NCI-H82 treated with DMSO at 0.1 percent for 48 hours (cell line): ENCODE measurements at regions not wholly inside any gene's neighbourhood (a gene's known extent, or its start where the extent isn't known, plus 50 kb on each side); places are given as distances from the start of the nearest gene placed in this dataset.

Source experiments
- DNase-seq: peaks from one replicate; lab custom pipeline; 2025; ENCODE audit not compliant: unreplicated experiment; lab: John Stamatoyannopoulos, UW

DNA sequence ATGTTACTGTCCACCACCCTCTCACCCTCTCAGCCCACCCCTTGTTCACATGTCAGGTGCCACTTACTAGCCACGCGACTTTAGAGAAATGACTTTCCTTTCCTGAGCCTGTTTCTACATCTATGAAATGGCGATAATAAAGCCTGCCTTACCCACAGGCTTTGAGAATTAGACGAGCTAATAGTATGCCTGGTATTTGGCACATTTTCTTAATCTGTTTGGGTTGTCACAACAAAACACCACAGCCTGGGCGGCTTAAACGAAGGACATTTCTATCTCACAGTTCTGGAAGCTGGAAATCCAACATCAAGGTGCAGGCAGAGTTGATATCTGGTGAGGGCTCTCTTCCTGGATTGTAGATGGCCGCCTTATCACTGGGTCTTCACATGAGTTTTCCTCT is 273.9 kb upstream of the FMN2 start:
- no peak for DNase-seq

DNA sequence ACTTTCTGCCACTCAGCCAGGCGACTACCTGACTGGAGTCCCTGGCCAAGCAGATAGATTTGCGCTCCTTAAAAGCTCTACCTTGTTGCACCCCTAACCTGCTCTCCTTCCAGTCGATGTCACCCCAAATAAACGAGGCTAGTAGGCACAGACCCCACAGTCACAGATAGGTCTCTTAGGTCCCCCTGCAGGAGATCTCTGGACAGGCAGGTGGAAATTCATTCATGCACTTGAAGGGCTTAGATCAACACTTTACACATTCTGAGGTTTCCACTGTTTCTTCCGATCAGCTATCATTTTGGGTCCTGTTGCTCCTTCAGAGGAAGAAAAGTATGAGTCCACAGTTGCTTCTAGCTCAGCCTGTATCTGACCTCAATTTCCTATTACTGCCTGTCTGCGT is 272.6 kb upstream of the FMN2 start:
- DNase-seq: no peak

DNA sequence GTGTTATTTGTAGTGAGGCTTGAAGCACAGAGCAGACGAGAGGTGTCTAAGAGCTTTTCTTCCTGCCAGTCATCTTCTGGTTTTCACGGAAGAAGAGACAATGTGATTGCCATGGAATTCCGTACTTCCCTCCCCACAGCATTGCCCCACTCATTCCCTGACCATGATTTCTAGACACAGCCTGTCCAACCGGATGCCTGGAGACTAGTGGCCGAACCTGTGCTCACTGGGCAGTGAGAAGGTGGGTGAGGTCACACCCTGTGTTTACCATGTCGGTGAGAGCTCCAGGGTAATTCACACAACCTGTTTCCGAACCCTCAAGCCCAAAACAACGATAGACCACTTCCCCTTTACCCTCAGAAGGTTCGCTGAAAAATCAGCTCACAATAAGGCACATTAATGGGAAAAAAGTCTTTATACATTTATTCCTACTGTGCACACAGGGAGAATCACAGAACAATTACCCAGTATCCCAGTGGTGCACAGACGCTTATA is 271.9 kb upstream of the FMN2 start:
- no peak for DNase-seq

DNA sequence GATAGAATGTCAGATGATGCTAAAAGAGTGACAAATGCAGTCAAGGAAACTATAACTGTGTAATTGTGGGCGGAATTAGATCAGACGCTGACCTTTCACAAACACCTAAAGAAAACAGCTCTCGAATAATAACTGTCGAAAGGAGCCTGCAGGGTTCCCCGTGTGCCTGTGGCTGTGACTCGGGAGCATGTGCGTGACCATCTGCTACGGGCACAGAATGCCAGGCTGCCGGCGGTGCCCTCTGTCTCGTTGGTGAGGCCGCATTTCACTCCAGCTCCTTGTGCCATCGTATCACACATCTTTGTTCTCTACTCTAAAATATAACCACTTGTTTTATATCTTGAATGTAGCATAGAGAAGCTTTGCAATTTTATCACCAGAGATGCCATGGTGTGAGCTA is 267.8 kb upstream of the FMN2 start:
- no peak for DNase-seq

DNA sequence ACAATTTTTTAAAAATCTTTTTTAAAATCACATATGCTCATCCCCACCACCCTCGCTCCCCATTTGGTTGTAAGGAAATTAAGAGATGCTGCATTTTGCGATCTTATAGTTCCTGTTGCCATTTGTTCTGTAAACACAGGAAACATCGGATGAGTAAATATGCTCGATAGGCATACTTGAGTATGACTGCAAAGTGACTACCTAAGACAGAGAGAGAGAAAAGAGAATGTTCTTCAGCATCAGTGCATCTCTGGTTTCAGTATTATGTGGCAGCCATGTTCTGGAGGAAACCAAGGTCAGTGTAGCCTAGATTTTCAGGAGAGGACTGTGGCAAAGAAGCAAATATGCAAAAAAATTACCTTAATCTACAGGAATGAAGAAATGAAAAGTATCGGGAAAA is 265.5 kb upstream of the FMN2 start:
- DNase-seq: no peak

DNA sequence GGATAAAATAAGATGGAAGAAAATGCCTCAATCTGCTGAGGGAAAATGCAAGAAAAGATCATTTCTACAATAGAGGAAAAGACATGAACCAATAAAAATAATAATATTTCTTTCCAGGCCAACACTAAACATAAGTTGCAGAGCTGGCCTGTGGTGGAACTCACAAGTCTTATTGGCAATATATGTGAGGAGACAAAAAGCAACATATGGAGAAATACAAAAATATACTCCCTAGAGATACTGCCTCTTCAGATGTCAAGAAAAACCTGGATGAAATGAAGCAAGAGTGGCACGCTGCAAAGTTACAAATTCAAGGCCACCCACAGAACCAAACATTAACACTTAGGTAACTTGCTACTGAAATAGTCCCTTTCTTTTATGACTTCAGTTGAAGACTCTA is 264.9 kb upstream of the FMN2 start:
- DNase-seq: no peak

DNA sequence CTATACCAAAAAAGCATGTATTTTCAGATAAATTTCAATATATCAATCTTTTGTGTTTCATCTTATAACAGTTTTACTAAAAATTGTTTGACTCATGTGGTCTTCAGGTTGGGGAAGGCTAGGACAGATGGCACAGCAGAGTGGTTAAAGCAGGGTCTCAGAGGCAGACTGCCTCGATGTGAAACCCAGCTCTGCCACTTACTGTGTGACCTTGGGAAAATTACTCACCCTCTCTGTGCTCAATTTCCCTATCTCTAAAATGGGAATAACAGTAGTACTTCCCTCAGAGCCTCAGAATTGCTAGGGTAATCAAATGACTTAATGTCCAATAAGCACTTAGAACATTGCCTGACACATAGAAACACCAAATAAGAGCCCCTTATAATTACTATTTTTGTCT is 262.1 kb upstream of the FMN2 start:
- no peak for DNase-seq

DNA sequence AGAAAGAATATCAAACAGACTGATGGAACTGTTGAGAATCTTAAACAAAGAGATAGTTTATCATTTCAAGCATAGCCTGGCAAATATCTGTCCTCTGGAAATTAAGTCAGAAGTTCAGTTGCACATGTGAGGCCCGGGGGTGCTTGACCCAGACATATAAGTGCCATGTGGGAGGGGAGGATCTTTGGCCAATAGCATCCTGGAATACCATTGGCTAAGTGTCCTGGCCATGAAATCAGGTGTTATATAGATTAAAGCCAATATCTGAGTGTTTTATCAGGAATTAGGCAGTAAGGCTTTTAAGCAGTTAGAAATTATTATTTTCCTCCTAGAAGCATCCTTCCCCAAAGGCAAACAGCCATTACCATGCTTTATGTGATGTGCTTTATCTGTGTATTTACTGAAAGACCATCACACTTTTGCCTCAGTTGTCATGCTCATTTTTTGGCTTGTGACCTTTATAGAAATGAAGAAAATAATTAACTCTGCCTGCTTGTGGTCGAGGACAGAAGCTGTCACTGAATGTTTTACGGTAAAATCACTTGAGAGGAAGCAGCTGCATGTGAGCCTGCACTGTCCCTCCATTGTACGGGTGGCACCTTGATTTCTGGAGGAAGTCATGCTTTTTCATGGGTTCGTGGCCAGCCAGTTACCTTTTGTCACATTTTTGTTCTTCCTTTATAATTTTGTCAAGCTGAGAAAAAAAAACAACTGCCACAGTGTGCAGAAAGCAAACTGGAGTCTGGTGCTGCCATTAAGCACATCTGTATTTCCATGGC is 259.9 kb upstream of the FMN2 start:
- DNase-seq: no peak

DNA sequence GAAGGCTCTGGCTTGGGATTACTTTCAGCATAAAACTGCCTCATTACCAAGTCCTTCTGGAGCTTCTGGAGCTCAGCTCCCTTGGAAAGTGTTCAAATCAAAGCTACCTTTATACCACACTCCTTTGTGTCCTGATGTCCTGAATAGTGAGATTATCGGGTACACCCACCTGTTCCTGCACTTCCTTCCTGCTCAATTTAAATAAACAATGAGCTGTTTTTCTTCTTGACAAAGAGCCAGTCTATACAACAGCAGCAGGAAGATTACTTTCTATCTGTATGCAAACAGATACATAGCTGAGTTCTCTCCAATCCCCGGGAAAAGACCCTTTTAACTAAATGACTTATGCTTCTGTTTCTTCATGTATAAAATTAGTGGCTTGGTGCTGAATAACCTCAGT is 258.0 kb upstream of the FMN2 start:
- DNase-seq: no peak

DNA sequence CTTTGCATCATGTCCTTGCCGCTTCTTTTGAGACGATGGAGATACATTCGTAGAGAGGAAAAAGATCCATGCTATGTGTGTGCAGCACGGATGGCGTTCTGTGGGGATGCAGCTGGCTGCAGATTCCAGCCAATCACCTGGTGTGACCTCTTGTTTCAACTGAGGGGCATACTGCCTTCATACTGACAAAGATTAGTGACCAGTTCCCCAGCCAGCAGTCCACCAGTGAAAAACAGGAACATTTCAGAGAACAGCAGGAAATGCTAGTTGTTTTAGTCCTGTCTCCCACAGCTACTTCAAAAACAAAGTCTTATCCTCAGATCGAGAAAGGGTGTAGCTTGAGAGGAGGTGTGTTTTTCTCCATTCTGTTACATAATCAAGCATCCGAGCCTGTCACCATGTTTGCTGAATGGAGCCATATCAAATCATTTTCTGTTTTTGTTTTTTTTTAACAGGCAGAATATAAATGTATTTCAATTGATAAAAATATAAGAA is 255.7 kb upstream of the FMN2 start:
- DNase-seq: no peak

DNA sequence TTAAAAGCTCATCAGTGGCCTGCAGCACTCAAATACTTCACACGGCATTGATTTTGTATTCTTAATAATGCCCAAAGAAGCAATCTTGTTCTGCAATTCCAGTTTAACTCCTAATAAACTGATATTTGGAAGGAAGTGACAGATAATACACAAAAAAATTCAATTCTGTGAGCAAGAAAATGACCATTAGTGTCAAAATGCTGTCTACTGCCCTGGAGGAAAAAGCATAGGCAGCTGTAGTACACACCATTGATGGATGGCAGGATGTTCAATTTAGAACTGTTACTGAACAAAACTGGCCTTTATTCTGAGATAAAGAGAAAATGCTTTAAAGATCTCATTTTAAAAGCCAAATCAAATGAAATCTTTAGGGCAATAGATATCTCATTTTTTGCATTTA is 251.3 kb upstream of the FMN2 start:
- no peak for DNase-seq

DNA sequence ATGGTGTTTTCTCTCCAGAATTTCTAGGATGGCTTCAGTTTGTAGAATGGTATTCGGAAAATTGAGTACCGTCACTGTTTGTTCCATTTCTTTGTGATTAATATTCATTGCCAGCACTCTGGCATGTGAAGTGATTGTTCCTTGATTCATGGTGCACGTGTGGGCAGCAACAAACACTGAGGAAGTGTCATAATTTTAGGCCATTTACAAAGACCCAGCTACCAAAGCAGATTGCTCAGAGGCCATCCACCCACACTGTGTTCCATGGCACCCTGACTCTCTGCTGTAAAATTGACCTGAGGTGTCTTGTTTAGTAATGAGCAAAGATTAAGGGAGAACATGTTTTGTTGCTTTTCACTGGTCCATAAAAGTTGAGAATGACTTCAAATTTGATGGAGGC is 250.9 kb upstream of the FMN2 start:
- no peak for DNase-seq

DNA sequence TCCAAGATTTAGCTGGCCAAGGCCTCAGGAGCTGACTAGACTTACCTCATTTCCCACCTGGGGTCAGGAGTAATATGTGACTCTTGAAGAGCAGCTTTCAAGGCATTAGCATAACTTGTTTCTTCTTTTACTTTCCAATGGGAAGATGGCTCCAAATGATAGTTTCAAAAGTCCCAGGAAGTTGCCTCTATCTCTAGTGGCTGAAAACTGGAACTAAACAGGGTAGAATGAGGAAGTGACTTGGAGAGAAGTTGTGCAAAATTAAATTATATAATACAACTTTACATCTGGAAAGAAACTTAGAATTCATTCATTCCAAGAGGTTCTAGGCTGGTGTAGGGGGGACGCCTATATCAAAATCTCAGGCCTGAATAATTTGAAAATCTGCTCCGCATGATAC is 250.1 kb upstream of the FMN2 start:
- no peak for DNase-seq

DNA sequence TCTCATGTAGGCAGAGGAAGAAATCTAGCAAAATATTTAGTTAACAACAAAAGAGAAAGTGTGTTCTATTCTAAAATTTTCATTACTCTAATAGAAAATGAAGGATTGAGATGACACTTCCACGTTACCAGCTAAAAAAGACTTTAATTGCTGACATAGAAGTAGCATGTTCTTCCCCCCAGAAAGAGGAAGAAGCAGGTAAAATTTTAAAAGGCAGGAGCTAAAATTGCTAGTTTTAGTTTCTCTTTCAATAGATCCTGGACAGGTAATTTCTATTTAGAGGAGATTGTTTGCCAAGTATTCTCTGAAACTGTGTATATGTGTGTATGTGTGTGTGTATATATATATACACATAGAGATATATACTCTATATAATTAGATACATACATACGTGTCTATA is 248.1 kb upstream of the FMN2 start:
- DNase-seq: no peak

DNA sequence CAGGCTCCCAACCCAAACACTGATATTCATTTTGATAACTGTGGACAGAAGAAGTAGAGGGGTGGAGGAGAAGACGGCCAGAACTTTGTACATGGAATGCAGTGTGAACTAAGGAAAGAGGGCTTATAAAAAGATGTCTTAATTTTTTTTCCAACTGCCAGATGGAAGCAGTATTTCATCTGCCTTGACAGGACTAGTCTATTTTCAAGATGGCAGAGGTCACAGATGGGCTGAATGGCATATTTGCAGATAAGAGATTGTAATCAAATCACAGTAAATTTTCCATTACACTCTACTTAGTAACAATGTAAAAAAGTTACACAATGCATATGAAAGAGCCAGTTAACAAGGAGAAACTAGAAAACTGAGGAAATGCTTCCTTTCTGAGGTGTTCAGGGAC is 246.8 kb upstream of the FMN2 start:
- DNase-seq: no peak

DNA sequence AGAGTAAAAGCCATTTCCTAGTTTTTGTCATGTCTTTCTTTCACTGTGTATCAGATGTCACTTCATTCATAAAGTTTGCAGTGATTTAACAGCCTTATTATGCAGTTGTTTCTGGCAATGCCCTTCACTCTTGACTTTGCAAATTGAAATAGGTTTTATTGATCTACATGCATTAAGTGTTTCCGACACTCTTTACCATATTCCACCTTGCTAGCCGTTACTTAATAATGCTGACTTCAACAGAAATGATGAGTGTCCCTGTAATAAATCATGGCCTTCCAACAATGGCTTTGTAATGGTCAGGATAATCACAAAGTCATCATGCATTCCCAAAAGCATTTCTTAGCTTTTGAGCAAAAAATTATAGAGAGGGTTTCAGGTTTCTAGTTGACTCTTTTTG is 236.8 kb upstream of the FMN2 start:
- DNase-seq: no peak

DNA sequence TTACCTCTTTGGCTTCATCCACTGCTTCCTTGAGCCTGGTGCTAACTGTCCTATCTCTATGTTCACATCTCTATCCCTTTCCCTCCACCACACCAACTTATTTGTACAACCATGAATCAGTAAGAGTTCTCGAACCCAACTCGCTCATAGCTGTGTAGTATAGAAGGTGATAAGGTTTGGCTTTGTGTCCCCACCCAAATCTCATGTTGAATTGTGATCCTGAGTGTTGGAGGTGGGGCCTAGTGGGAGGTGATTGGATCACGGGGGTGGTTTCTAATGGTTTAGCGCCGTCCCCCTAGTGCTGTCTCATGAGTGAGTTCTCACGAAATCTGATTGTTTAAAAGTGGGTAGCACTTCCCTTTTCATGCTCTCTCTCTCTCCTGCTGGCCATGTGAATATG is 235.6 kb upstream of the FMN2 start:
- DNase-seq: no peak

DNA sequence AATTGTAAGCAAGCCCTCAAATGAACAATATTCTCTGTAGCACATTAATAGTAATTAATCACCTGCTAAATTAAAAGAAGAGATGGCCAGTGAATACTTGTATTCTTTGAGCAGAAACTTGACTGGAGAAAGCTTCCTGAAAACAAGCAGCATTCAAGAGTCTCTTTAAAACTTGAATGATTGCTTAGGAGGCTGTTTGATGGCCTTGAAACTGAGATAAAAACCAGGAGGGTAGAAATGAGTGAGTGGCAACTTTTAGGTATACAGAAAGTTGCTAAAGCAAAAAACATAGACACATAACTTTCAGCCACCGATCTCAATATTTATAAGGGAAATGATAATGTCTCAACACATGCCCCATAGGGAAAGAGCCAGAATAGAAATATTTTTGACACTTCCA is 234.8 kb upstream of the FMN2 start:
- no peak for DNase-seq

DNA sequence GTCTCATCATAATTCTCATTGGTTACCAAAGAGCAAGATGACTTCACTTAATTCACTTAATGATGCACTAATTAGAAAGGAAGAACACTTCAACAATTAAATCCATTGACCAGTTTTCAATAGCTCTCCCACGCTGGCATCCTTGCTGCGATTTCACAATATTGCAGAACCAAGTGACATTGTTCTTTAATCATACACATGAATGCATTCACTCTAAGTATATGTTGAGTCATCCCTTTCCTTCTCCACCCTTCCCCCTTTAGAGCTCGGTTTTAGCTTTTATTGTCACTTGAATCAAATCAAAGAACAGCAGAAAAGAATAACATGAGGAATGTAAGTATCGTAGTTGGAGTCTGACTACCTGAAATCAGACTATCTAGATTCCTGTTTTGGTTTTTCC is 233.6 kb upstream of the FMN2 start:
- DNase-seq: no peak

DNA sequence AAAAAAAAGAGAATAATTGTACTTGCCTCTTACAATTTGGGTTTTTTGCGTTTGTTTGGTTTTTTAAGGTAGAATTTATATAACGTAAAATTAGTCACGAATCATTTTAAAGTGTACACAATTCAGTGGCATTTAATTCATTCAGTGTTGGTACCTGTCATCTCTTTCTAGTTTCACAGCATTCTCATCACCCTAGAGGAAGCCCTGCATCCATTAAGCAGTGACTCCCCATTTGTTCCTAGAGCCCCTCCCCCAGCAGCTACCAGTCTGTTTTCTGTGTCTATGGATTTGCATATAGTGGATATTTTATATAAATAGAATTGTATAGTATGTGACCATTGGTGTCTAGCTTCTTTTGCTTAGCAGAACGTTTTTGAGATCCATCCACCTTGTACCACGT is 233.2 kb upstream of the FMN2 start:
- DNase-seq: no peak

DNA sequence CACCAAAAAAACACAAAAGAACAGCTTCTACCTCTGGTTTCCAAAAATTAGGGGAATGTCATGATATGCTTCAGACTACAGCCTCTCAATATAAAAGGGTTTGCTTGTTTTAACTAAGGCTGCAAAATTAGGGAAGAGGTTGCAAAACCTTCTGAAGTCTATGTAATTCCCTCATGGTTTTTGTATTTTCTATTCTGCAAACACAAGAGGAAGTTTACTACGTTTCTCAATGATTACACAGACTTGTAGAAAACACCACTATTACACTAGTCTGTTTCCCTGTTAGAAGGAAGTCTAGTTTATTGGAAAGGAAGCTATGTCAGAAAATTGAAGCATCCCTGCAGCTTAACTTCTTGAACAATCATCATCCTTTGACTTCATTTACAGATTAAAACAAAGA is 229.7 kb upstream of the FMN2 start:
- DNase-seq: no peak

DNA sequence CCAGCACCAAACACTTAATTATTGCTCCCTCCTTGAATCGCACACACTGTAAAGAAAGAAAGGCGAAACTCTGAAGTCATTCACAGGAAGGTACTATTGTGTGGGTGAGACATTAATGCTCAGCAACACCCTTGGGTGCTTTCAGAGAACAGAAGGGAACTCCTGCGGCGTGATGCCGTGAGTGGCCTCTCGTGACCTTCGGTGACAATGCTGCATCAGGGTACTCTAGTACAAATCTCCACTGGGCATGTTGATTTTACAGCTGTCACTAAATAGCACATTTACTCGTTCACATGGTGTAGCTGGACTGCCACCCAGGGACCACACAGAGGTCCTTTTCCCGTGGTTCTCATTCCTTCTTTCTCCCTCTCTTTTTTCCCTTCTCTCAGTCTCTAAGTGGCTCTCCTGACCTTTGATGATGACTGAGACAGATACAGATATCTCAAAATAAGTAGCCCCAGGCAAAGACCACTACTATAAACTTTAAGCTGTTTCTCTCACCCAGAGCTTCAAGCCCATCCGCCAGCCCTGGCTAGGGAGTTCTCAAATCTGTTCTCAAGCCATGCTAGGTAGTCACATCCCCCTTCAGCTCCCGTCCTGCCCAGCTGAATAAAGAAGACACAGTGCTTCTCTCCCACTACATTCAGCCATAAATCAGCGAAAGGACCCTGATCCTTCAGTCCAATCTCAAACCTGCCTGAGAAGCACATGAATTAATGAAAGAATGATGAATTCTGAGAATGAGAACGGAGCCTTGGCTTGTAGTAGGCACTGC is 223.4 kb upstream of the FMN2 start:
- no peak for DNase-seq
